ENCODE measurements at regions not wholly inside any gene's neighbourhood (a gene's known extent, or its start where the extent isn't known, plus 50 kb on each side); places are given as distances from the start of the nearest gene placed in this dataset.
"Not testable (repeated sequence)": the region's sequence is repeated elsewhere in the genome, so short reads cannot be mapped to it uniquely, and the experiment has no call there.

DNA sequence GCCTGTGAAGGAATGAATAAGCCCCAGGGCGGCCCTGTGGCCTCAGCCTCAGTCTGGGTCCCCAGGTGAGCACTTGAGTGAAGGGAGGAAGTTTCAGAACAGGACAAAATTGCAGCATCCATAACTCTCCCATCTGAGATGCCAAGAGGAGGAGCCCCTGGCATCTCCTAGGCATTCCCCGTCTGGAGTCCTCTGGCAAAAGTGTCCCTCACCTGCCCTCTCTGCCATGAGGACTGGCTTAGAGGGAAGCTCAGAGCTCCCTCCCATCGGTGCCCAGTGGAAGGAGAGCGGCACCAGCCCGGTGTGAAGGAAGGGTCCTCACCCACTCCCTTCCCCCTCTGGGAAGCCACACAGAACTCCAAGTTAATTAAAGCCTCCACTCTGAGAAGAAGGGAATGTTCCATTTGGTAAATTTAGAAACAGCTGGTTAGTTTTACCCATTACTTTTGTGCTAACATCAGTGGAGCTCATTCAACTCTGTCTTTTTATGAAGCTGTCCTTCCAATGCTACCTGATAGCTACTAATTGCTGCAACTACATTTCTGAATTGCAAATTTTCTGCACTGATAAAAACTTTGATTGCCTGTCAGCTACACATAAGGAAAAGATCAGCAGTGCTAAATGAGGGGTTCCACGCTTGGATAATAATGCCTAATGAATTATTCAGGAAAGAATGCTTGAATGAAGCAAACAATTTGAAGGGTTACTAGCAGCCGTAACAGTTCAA lies 123.3 kb upstream of the RCN1 start:
- ChIA-PET CTCF (no interaction called here), POLR2A (no interaction called here)
- Mint-ChIP-seq H3K4me1 (ENCODE audit: low read depth) (no peaks in the 10 kb centered on the region), H3K9me3 (no peaks in the 10 kb centered on the region), H3K4me3 (no peak overlapping the region), H3K27ac (no peak overlapping the region), H3K36me3 (no peaks in the 10 kb centered on the region), H3K27me3 (no peaks in the 10 kb centered on the region)
- no peak for DNase-seq
- intact Hi-C loops (cut with micrococcal nuclease): no loop called here

DNA sequence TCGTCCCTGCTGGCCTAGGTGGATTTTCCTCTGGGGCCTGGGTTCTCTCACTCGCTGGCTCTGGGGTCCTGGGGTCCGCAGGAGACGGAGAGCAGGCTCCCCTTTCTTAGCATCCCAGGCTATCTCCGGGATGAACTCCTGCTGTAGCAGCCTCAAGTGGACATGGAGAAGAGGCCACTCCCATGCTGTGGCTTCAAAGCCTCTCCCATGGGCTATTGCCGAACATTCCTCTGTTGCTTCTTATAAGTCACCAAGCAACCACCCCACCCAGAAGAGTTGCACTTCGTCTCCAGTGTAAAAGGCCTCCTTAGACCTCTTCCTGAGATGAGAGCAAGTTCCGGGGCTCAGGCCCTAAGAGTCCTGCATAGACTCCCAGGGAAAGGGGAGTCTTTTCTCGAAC lies 124.0 kb upstream of the RCN1 start:
- Mint-ChIP-seq H3K9me3 (no peaks in the 10 kb centered on the region), H3K36me3 (no peaks in the 10 kb centered on the region), H3K4me1 (ENCODE audit: low read depth) (no peaks in the 10 kb centered on the region), H3K4me3 (no peak overlapping the region), H3K27ac (no peak overlapping the region), H3K27me3 (no peaks in the 10 kb centered on the region)
- CTCF ChIA-PET: interaction anchor here (1.2 kb wide), 1 partner anchor 8 kb away, joined by 3 read pairs; no protein-coding TSS in a partner anchor
- POLR2A ChIA-PET: no interaction called here
- intact Hi-C loops (cut with micrococcal nuclease): no loop called here
- DNase-seq: no peak

DNA sequence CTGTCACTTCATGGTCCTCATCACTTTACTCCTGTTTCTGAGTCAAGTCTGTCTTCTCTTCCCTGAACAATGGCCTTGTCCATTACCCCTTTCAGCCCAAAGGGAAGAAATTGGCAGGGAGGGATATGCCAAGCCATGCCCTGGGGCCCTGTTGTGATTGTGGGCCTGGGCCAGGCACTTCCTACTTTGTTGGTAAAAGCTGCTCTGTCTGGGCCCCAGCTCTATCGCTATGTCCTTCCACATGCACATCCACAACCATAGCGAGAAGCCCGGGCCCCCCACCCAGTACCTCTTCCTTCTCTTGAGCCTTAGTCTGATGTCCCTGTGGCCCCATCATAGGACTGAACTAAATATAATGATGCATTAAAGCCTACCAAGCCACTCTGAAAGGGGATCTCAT lies 126.7 kb upstream of the RCN1 start:
- Mint-ChIP-seq H3K27ac (no peak overlapping the region), H3K4me3 (no peak overlapping the region), H3K4me1 (ENCODE audit: low read depth) (no peaks in the 10 kb centered on the region), H3K9me3 (no peaks in the 10 kb centered on the region), H3K27me3 (no peaks in the 10 kb centered on the region), H3K36me3 (no peaks in the 10 kb centered on the region)
- CTCF ChIA-PET: no interaction called here
- POLR2A ChIA-PET: no interaction called here
- DNase-seq: no peak
- intact Hi-C loops (cut with micrococcal nuclease): no loop called here

DNA sequence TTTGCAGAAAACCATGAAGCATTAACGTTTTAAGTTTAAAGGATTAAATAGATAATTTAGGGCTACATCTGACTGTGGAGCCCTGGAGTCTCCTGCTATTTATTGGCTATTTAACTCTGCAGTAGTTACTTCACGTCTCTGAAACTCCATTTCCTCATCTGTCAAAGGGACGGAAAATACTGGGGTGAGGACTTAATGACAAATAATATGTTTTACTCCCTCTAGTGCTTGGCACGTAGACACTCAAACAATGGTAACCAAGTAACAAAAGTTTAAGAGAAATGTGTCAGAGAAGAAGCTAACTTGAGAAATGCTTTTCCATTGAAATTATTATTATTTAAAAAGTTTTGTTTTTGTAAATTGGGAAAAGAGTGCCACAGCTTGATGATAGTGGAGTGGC lies 130.7 kb upstream of the RCN1 start:
- Mint-ChIP-seq H3K4me3 (no peak overlapping the region), H3K9me3 (no peaks in the 10 kb centered on the region), H3K27ac (no peak overlapping the region), H3K27me3 (no peaks in the 10 kb centered on the region), H3K36me3 (no peaks in the 10 kb centered on the region), H3K4me1 (ENCODE audit: low read depth) (peaks cover 4% of the 10 kb centered on the region)
- ChIA-PET POLR2A (no interaction called here), CTCF (interaction anchor here (3.3 kb wide), 1 partner anchor 320 kb away, joined by 16 read pairs; no protein-coding TSS in a partner anchor)
- intact Hi-C loops (cut with micrococcal nuclease): no loop called here
- DNase-seq: no peak

GRCh38 chr11:31959716-31960115 lies 131.2 kb upstream of the RCN1 start:
- H3K4me3 Mint-ChIP-seq: no peak overlapping the region
- intact Hi-C loops (cut with micrococcal nuclease): loop anchor here (2.0 to 10.0 kb wide), 4 partner anchors 315 to 853 kb away; partner anchors contain the start of genes ELP4 and IMMP1L
- no peak for DNase-seq
- peaks cover 4% of the 10 kb centered on the region for H3K4me1 Mint-ChIP-seq (ENCODE audit: low read depth)
- POLR2A ChIA-PET: no interaction called here
- CTCF ChIA-PET: interaction anchor here (2.9 to 3.3 kb wide), 2 partner anchors 319 to 720 kb away, joined by 16 to 21 read pairs; no protein-coding TSS in a partner anchor
- no peaks in the 10 kb centered on the region for H3K36me3 Mint-ChIP-seq
- no peaks in the 10 kb centered on the region for H3K9me3 Mint-ChIP-seq
- no peaks in the 10 kb centered on the region for H3K27me3 Mint-ChIP-seq
- no peak overlapping the region for H3K27ac Mint-ChIP-seq

DNA sequence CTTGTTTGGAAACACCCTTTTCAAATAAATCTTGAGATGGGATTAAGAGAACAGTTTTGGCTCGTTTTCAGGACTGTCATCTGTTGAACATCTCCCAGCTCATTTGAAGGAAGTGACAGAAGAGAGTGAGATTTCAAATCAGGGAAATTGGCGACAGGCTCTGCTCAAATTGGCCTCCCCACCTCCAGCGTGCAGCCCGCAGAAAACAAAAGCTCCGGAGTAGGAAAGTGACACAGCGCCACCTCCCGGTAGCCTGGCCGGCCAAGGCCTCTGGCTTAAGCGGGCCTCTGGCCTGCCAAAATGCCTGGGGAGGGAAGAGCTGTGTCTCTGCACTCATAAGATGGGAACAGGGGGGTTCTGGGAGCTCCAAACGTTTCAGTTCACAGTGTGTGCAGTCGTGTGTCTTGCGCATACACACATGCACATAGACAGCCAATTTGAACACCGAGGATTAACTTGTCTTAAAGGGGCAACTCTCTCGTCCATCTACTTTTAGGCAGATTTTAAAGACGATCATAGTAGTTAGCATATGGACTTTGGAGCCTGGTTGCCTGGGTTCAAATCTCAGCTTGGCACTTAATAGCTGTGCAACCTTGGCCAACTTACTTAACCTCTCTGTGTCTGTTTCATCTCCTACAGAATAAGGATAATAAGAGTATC lies 132.7 kb upstream of the RCN1 start:
- H3K4me1 Mint-ChIP-seq (ENCODE audit: low read depth): peaks cover 4% of the 10 kb centered on the region
- POLR2A ChIA-PET: no interaction called here
- CTCF ChIA-PET: interaction anchor here (0.7 to 3.6 kb wide), 28 partner anchors 8 to 1607 kb away, joined by 3 to 22 read pairs (median 4); no protein-coding TSS in a partner anchor
- intact Hi-C loops (cut with micrococcal nuclease): loop anchor here (1.0 to 10.0 kb wide), 5 partner anchors 313 to 851 kb away; partner anchors contain the start of genes ELP4 and IMMP1L
- no peaks in the 10 kb centered on the region for H3K27me3 Mint-ChIP-seq
- H3K9me3 Mint-ChIP-seq: no peaks in the 10 kb centered on the region
- no peak overlapping the region for H3K4me3 Mint-ChIP-seq
- no peaks in the 10 kb centered on the region for H3K36me3 Mint-ChIP-seq
- H3K27ac Mint-ChIP-seq: no peak overlapping the region
- DNase-seq: peak; percentile 76

GRCh38 chr11:31957674-31958073 lies 133.2 kb upstream of the RCN1 start:
- Mint-ChIP-seq H3K36me3 (no peaks in the 10 kb centered on the region), H3K27ac (no peak overlapping the region), H3K9me3 (no peaks in the 10 kb centered on the region), H3K4me3 (no peak overlapping the region), H3K27me3 (no peaks in the 10 kb centered on the region), H3K4me1 (ENCODE audit: low read depth) (peaks cover 4% of the 10 kb centered on the region)
- no peak for DNase-seq
- ChIA-PET CTCF (interaction anchor here (0.7 to 3.6 kb wide), 27 partner anchors 11 to 1606 kb away, joined by 3 to 22 read pairs (median 4); no protein-coding TSS in a partner anchor), POLR2A (no interaction called here)
- intact Hi-C loops (cut with micrococcal nuclease): loop anchor here (1.0 to 10.0 kb wide), 5 partner anchors 313 to 851 kb away; partner anchors contain the start of genes ELP4 and IMMP1L

- peaks cover 4% of the 10 kb centered on the region for H3K4me1 Mint-ChIP-seq (ENCODE audit: low read depth)
- intact Hi-C loops (cut with micrococcal nuclease): loop anchor here (5.0 to 10.0 kb wide), 2 partner anchors 312 to 449 kb away; partner anchors contain the start of genes ELP4 and IMMP1L
- H3K36me3 Mint-ChIP-seq: no peaks in the 10 kb centered on the region
- H3K4me3 Mint-ChIP-seq: no peak overlapping the region
- ChIA-PET POLR2A (no interaction called here), CTCF (interaction anchor here (1.7 to 3.6 kb wide), 2 partner anchors 719 to 849 kb away, joined by 4 to 22 read pairs; no protein-coding TSS in a partner anchor)
- H3K27me3 Mint-ChIP-seq: no peaks in the 10 kb centered on the region
- no peak overlapping the region for H3K27ac Mint-ChIP-seq
- peak; percentile 41 for DNase-seq
- H3K9me3 Mint-ChIP-seq: no peaks in the 10 kb centered on the region
Observed at GRCh38 chr11:31956310-31956709, 134.6 kb upstream of the RCN1 start.

DNA sequence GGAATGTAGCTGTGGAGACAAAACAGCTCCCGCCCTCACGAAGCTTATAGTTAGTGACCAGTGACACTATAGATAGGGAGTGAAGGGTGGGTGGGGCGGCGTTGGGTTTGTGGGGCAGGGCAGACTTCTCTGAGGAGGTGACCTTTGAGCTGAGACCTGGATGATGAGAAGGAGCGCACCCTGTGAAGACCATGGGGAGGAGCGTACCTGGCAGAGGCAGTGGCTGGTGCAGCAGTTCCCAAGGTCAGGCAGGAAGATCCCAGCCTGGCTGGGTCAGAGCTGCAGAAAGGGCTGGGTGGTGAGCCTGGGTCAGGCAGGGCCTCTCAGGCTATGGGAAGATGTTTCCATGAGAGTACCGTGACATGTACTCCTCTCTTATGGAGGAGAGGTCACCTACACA lies 135.0 kb upstream of the RCN1 start:
- H3K36me3 Mint-ChIP-seq: no peaks in the 10 kb centered on the region
- intact Hi-C loops (cut with micrococcal nuclease): loop anchor here (5.0 to 10.0 kb wide), 2 partner anchors 311 to 449 kb away; partner anchors contain the start of genes ELP4 and IMMP1L
- POLR2A ChIA-PET: no interaction called here
- no peak for DNase-seq
- no peaks in the 10 kb centered on the region for H3K27me3 Mint-ChIP-seq
- H3K4me3 Mint-ChIP-seq: no peak overlapping the region
- H3K9me3 Mint-ChIP-seq: no peaks in the 10 kb centered on the region
- H3K27ac Mint-ChIP-seq: no peak overlapping the region
- peaks cover 4% of the 10 kb centered on the region for H3K4me1 Mint-ChIP-seq (ENCODE audit: low read depth)
- CTCF ChIA-PET: interaction anchor here (3.6 kb wide), 1 partner anchor 849 kb away, joined by 22 read pairs; no protein-coding TSS in a partner anchor

GRCh38 chr11:31953803-31954327 lies 137.0 kb upstream of the RCN1 start:
- Mint-ChIP-seq H3K27me3 (no peaks in the 10 kb centered on the region), H3K27ac (no peak overlapping the region), H3K36me3 (no peaks in the 10 kb centered on the region), H3K9me3 (no peaks in the 10 kb centered on the region), H3K4me3 (no peak overlapping the region), H3K4me1 (ENCODE audit: low read depth) (peaks cover 4% of the 10 kb centered on the region)
- ChIA-PET POLR2A (no interaction called here), CTCF (no interaction called here)
- intact Hi-C loops (cut with micrococcal nuclease): loop anchor here (10.0 kb wide), 1 partner anchor 309 kb away; no protein-coding TSS in a partner anchor
- no peak for DNase-seq

- not testable (repeated sequence) for H3K27me3 Mint-ChIP-seq, H3K9me3 Mint-ChIP-seq
Observed at GRCh38 chr11:31949733-31950200, 138.6 kb upstream of the PAX6 start.

DNA sequence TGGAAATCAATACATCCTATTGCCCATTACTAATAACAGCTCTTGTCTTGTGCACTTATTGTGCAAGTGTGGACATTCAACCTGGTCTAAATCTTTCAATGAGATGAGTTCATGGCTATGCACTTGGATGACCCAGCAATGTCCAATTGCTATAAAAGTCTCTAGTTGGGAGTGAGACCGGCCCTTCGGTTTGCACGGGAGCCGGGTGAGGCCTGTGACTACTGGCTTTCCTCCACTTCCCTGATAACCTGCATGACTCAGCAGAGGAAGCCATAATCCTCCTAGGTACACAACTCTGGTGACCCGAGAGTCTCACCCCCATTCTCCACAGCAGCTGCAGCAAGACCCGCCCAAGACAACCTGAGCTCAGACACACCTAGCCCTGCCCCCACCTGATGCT lies 135.9 kb upstream of the PAX6 start:
- no peak overlapping the region for H3K27ac Mint-ChIP-seq
- ChIA-PET POLR2A (no interaction called here), CTCF (no interaction called here)
- H3K4me3 Mint-ChIP-seq: no peak overlapping the region
- H3K36me3 Mint-ChIP-seq: no peaks in the 10 kb centered on the region
- H3K4me1 Mint-ChIP-seq (ENCODE audit: low read depth): no peaks in the 10 kb centered on the region
- H3K27me3 Mint-ChIP-seq: peaks cover 6% of the 10 kb centered on the region
- no peak for DNase-seq
- intact Hi-C loops (cut with micrococcal nuclease): no loop called here
- no peaks in the 10 kb centered on the region for H3K9me3 Mint-ChIP-seq

More at GRCh38 chr11:31949733-31950200, 138.6 kb upstream of the PAX6 start:
- H3K4me3 Mint-ChIP-seq; H3K4me1 Mint-ChIP-seq (ENCODE audit: low read depth); H3K27ac Mint-ChIP-seq; CTCF ChIA-PET; DNase-seq; H3K36me3 Mint-ChIP-seq; POLR2A ChIA-PET: not testable (repeated sequence)
- intact Hi-C loops (cut with micrococcal nuclease): loop anchor here (10.0 kb wide), 1 partner anchor 305 kb away; no protein-coding TSS in a partner anchor

Measured in activated CD4-positive, alpha-beta memory T cell treated with anti-CD3 and anti-CD28 coated beads for 36 hours (primary cell).